GM13977 (cell line): ENCODE measurements at regions not wholly inside any gene's neighbourhood (a gene's known extent, or its start where the extent isn't known, plus 50 kb on each side); places are given as distances from the start of the nearest gene placed in this dataset.
A peak's percentile ranks its signal among the peaks of the same experiment; 100 is the strongest.

Experiments used
- DNase-seq: peaks from one replicate; pipeline ENCODE4 v3.0.0; 2012; ENCODE audit warnings: low spot score
- CTCF ChIP-seq: IDR thresholded peaks from 2 replicates; pipeline ENCODE4 v1.5.1; 2012; ENCODE audit warnings: mild to moderate bottlenecking, control low read depth; ENCODE audit not compliant: insufficient read depth; ENCODE audit errors: extremely low read depth, missing control alignments
- in situ Hi-C: fragments of 300-500 bp; cut with MboI; formaldehyde crosslinking; loops from one replicate; pipeline ENCODE4 v1.12.0; 2022; ENCODE audit warnings: low sequenced_read_pairs, low pct_unique_long_range_greater_than_20kb, mixed read lengths, inconsistent platforms; ENCODE audit not compliant: unreplicated experiment

GRCh38 chr4:38266616-38267015 lies 306.4 kb downstream of the PTTG2 start:
- no peak for TF ChIP-seq CTCF
- in situ Hi-C loops = no loop called here
- DNase-seq = peak; percentile 30

- no peak for TF ChIP-seq CTCF
- DNase-seq = no peak
- in situ Hi-C loops = no loop called here
Measured at GRCh38 chr4:38268108-38268820, 308.1 kb downstream of the PTTG2 start.

- no peak for TF ChIP-seq CTCF
- in situ Hi-C loops = no loop called here
- no peak for DNase-seq
Measured at GRCh38 chr4:38268837-38269236, 308.6 kb downstream of the PTTG2 start.

GRCh38 chr4:38273407-38273806 lies 313.2 kb downstream of the PTTG2 start:
- in situ Hi-C loops = no loop called here
- DNase-seq = no peak
- TF ChIP-seq CTCF = no peak

GRCh38 chr4:38275331-38276100 lies 315.3 kb downstream of the PTTG2 start:
- in situ Hi-C loops = no loop called here
- no peak for DNase-seq
- no peak for TF ChIP-seq CTCF

- no peak for DNase-seq
- in situ Hi-C loops = no loop called here
- no peak for TF ChIP-seq CTCF
Measured at GRCh38 chr4:38278255-38278654, 318.1 kb downstream of the PTTG2 start.
